GM23248 (cell line): ENCODE measurements at regions not wholly inside any gene's neighbourhood (a gene's known extent, or its start where the extent isn't known, plus 50 kb on each side); places are given as distances from the start of the nearest gene placed in this dataset.

Experiments used
- DNase-seq: peaks from one replicate; pipeline ENCODE4 v3.0.0-alpha.2; 2015
- H2AFZ ChIP-seq: fragments of 200-600 bp; sonication (generic); 2 replicates; pipeline ENCODE4 v1.6.1; 2016; ENCODE audit warnings: antibody characterized with exemption
- H3F3A ChIP-seq: fragments of 200-600 bp; sonication (generic); 2 replicates; pipeline ENCODE4 v1.6.1; 2016; ENCODE audit warnings: mild to moderate bottlenecking, antibody characterized with exemption, mixed run types; ENCODE audit not compliant: insufficient read depth
- H3K27ac ChIP-seq: fragments of 200-600 bp; sonication (generic); 2 replicates; pipeline ENCODE4 v1.5.1; 2016; ENCODE audit warnings: mild to moderate bottlenecking
- H3K27me3 ChIP-seq: fragments of 200-600 bp; sonication (generic); replicated peaks from 2 replicates; pipeline ENCODE4 v1.6.1; 2016; ENCODE audit warnings: mild to moderate bottlenecking; ENCODE audit not compliant: insufficient read depth
- H3K36me3 ChIP-seq: fragments of 200-600 bp; sonication (generic); 2 replicates; pipeline ENCODE4 v1.6.1; 2016; ENCODE audit warnings: low read depth, mild to moderate bottlenecking
- H3K4me1 ChIP-seq: fragments of 200-600 bp; sonication (generic); 2 replicates; pipeline ENCODE4 v1.6.1; 2016; ENCODE audit warnings: mild to moderate bottlenecking; ENCODE audit not compliant: insufficient read depth
- H3K4me2 ChIP-seq: fragments of 200-600 bp; sonication (generic); one replicate; pipeline ENCODE4 v1.6.1; 2016; ENCODE audit warnings: mild to moderate bottlenecking; ENCODE audit not compliant: unreplicated experiment
- H3K4me3 ChIP-seq: fragments of 200-600 bp; sonication (generic); 2 replicates; pipeline ENCODE4 v1.5.1; 2016; ENCODE audit warnings: mild to moderate bottlenecking
- H3K79me2 ChIP-seq: fragments of 200-600 bp; sonication (generic); 2 replicates; pipeline ENCODE4 v1.6.1; 2016; ENCODE audit warnings: mild to moderate bottlenecking; ENCODE audit not compliant: insufficient read depth
- H3K9ac ChIP-seq: fragments of 200-600 bp; sonication (generic); 2 replicates; pipeline ENCODE4 v1.6.1; 2016; ENCODE audit warnings: mild to moderate bottlenecking
- H3K9me2 ChIP-seq: fragments of 200-600 bp; sonication (generic); 2 replicates; pipeline ENCODE4 v1.6.1; 2016; ENCODE audit warnings: mixed run types, mild to moderate bottlenecking, moderate library complexity; ENCODE audit not compliant: insufficient read depth
- H3K9me3 ChIP-seq: fragments of 200-600 bp; sonication (generic); one replicate; pipeline ENCODE4 v1.6.1; 2017; ENCODE audit warnings: low read depth
- H4K20me1 ChIP-seq: fragments of 200-600 bp; sonication (generic); 2 replicates; pipeline ENCODE4 v1.6.0; 2016; ENCODE audit not compliant: insufficient read depth
- EZH2 ChIP-seq: fragments of 200-600 bp; sonication (generic); IDR thresholded peaks from 2 replicates; pipeline ENCODE4 v1.6.1; 2018; ENCODE audit warnings: antibody characterized with exemption, mild to moderate bottlenecking; ENCODE audit not compliant: insufficient read depth, poor library complexity, severe bottlenecking
- EZH2phosphoT487 ChIP-seq: fragments of 200-600 bp; sonication (generic); IDR thresholded peaks from 2 replicates; pipeline ENCODE4 v1.6.1; 2018; ENCODE audit warnings: antibody characterized with exemption, moderate library complexity, mild to moderate bottlenecking, low read depth; ENCODE audit not compliant: insufficient read depth
- WGBS, 2 experiments: methylation state at CpG; one replicate each; pipeline ENCODE4 v1.1.6; 2015 to 2017; ENCODE audit warnings: low lambda C conversion rate in 2 of 2, low coverage in 1 of 2; ENCODE audit errors: missing lambda C conversion rate in 2 of 2; 5-methylcytosine and 5-hydroxymethylcytosine counted together
- in situ Hi-C: fragments of 300-500 bp; cut with MboI; formaldehyde crosslinking; loops from 2 replicates; pipeline ENCODE4 v1.15.0; 2020

DNA sequence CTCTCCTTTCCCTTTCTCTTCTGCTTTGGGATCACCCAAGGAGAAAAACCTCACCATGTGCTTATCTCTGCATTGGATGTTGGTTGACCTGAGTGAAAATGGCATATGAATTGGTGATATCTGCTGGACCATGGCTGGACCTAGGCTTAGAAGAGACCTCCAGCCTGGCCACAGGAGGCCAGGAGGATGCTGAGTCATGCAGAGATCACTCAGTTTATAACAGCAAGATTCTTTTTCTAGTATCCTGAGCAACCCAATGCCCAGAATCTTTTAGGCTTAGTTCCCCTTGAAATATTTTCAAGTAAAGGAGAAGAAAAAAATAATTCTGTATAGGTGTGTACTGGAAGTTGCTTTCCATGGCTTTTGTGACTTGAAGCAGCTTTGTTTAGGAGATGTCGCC lies 236.3 kb downstream of the KLF6 start:
- H3K9me3 ChIP-seq, result no peaks in the 10 kb centered on the region
- H3K4me1 ChIP-seq, result peaks cover 8% of the 10 kb centered on the region; the same call in 1 of the 2 replicates
- H3K4me3 ChIP-seq, result no peak overlapping the region
- WGBS, 2 experiments, result 94 to 97% methylated on average over 1 of the region's 1 CpG
- H3K9me2 ChIP-seq, result no peaks in the 10 kb centered on the region
- H3K4me2 ChIP-seq, result no peak overlapping the region
- no peaks in the 10 kb centered on the region for H3K27me3 ChIP-seq
- DNase-seq, result peak; percentile 44
- TF ChIP-seq EZH2 (no peak), EZH2phosphoT487 (no peak)
- in situ Hi-C loops, result loop anchor here (25.0 kb wide), 1 partner anchor 214 kb away; no protein-coding TSS in a partner anchor
- H3K36me3 ChIP-seq, result no peaks in the 10 kb centered on the region
- H3K27ac ChIP-seq, result no peak overlapping the region
- H4K20me1 ChIP-seq, result no peaks in the 10 kb centered on the region
- H2AFZ ChIP-seq, result no peak overlapping the region
- peaks cover 10% of the 10 kb centered on the region; the same call in 1 of the 2 replicates for H3F3A ChIP-seq
- H3K9ac ChIP-seq, result no peak overlapping the region
- no peaks in the 10 kb centered on the region for H3K79me2 ChIP-seq

DNA sequence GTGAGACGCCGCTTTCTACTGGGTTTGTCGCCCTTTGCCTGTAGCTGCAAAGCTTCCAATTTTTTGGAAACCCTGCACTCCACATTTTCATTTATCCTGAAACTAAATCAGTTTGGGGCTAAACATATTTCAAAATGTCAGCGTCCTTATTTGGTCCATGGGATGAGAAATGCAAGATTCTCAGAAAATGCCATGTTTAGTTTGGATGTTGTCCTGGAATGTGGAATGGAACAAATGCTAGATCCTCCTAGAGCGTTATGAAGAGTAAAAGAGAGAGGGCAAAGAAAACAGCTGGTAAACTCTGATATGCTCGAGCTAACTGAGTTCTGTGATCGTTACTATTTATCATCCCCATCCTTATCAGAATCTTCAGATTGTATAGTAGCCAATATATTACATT lies 236.9 kb downstream of the KLF6 start:
- Histone ChIP-seq H3K9ac (no peak overlapping the region), H3K4me1 (peaks cover 8% of the 10 kb centered on the region; the same call in 1 of the 2 replicates), H3K9me3 (no peaks in the 10 kb centered on the region), H4K20me1 (no peaks in the 10 kb centered on the region), H3K4me3 (no peak overlapping the region), H3K9me2 (no peaks in the 10 kb centered on the region), H3K36me3 (no peaks in the 10 kb centered on the region), H3K79me2 (no peaks in the 10 kb centered on the region), H3F3A (peaks cover 10% of the 10 kb centered on the region; the same call in 1 of the 2 replicates), H3K27ac (no peak overlapping the region), H3K27me3 (no peaks in the 10 kb centered on the region), H2AFZ (no peak overlapping the region), H3K4me2 (no peak overlapping the region)
- DNase-seq, result no peak
- 84 to 85% methylated on average over 7 of the region's 7 CpGs for WGBS, 2 experiments
- in situ Hi-C loops, result loop anchor here (25.0 kb wide), 1 partner anchor 214 kb away; no protein-coding TSS in a partner anchor
- TF ChIP-seq EZH2phosphoT487 (no peak), EZH2 (no peak)

DNA sequence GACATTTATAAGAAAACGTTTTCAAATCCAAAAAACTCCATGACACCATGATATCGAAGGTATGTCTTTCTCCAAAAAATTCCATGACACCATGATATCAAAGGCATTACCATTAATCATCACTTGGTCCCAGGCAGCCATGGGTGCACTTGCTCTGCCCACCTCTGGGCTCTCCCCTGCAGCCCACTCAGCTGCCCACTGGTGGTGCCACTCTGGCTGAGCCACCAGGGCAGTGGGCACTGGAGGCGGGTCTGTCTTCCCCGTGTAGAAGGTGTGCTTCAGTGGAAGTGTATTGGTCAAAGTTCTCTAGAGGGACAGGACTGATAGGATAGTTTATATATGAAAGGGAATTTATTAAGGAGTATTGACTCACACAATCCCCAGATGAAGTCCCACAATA lies 240.4 kb downstream of the KLF6 start:
- WGBS, 2 experiments, result 93 to 94% methylated on average over 4 of the region's 4 CpGs
- Histone ChIP-seq H3F3A (peaks cover 39% of the 10 kb centered on the region), H3K4me2 (no peak overlapping the region), H2AFZ (no peak overlapping the region), H3K9ac (no peak overlapping the region), H3K27me3 (no peaks in the 10 kb centered on the region), H3K4me3 (no peak overlapping the region), H4K20me1 (no peaks in the 10 kb centered on the region), H3K27ac (no peak overlapping the region), H3K4me1 (peaks cover 31% of the 10 kb centered on the region), H3K36me3 (no peaks in the 10 kb centered on the region), H3K9me2 (no peaks in the 10 kb centered on the region), H3K9me3 (no peaks in the 10 kb centered on the region), H3K79me2 (no peaks in the 10 kb centered on the region)
- in situ Hi-C loops, result loop anchor here (25.0 kb wide), 1 partner anchor 218 kb away; no protein-coding TSS in a partner anchor
- TF ChIP-seq EZH2 (no peak), EZH2phosphoT487 (no peak)
- DNase-seq, result no peak

DNA sequence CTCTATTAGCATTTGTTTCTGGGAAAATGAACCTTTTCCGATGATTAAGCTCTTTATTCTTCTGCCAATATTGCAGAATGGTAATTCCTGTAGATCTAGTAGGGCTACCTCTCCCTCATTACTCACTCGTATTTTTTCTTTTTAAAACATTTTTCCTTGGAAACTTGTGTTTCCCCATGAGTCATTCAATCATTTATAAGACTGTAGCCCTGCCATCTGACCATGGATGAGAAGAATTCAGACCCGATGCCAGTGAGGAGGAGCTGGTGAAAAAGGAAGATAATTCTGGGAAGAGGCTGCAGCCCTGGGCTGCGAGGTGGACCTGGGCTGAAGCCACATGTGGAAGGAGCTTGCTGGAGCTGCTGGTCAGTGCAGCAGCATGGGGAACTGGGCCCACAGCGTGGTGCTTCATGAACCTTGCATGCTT lies 242.8 kb downstream of the KLF6 start:
- H3K9me3 ChIP-seq, result no peaks in the 10 kb centered on the region
- no peak for TF ChIP-seq EZH2
- no peak for TF ChIP-seq EZH2phosphoT487
- H3K79me2 ChIP-seq, result no peaks in the 10 kb centered on the region
- H3K27ac ChIP-seq, result peak overlapping the region; percentile 77
- H3K4me3 ChIP-seq, result 0 out of 2 replicates have a peak overlapping the region, but pooled peaks have one; percentile 4
- peak overlapping the region; percentile 64 for H3K4me2 ChIP-seq
- no peaks in the 10 kb centered on the region for H4K20me1 ChIP-seq
- no peaks in the 10 kb centered on the region for H3K36me3 ChIP-seq
- H3K27me3 ChIP-seq, result no peaks in the 10 kb centered on the region
- DNase-seq, result peak; percentile 96
- peaks cover 41% of the 10 kb centered on the region for H3K4me1 ChIP-seq
- no peaks in the 10 kb centered on the region for H3K9me2 ChIP-seq
- in situ Hi-C loops, result loop anchor here (25.0 kb wide), 1 partner anchor 220 kb away; no protein-coding TSS in a partner anchor
- H3F3A ChIP-seq, result peaks cover 41% of the 10 kb centered on the region
- peak overlapping the region; percentile 57 for H3K9ac ChIP-seq
- H2AFZ ChIP-seq, result peak overlapping the region; percentile 28; the same call in 1 of the 2 replicates
- 1 to 3% methylated on average over 5 of the region's 5 CpGs for WGBS, 2 experiments
